ENCODE measurements at regions not wholly inside any gene's neighbourhood (a gene's known extent, or its start where the extent isn't known, plus 50 kb on each side); places are given as distances from the start of the nearest gene placed in this dataset.

GRCh38 chr9:108181441-108181840, 674.3 kb downstream of the ACTL7B start:
- TF ChIP-seq EZH2 (IDR thresholded peaks at IDR 0.05; ENCODE audit: borderline replicate concordance, low read length) (no peak), CTCF (IDR thresholded peaks at IDR 0.05; ENCODE audit: low read length) (no peak)
- Histone ChIP-seq H3K4me1 (ENCODE audit: insufficient read depth, low read length, severe bottlenecking) (no peaks in the 10 kb centered on the region), H3K27ac (ENCODE audit: low read depth, low read length, poor library complexity, severe bottlenecking) (no peak overlapping the region), H3F3A (ENCODE audit: insufficient read depth, low read length) (no peaks in the 10 kb centered on the region), H3K9me3 (ENCODE audit: low read length) (no peaks in the 10 kb centered on the region), H3K36me3 (ENCODE audit: insufficient read depth, low read length) (no peaks in the 10 kb centered on the region), H3K27me3 (ENCODE audit: insufficient read depth, low read length) (no peaks in the 10 kb centered on the region), H3K9me2 (ENCODE audit: low read depth, low read length) (no peaks in the 10 kb centered on the region), H3K4me3 (ENCODE audit: low read depth, low read length, poor library complexity, severe bottlenecking) (no peak overlapping the region), H4K20me1 (ENCODE audit: insufficient read depth, low read length) (no peaks in the 10 kb centered on the region), H2AFZ (ENCODE audit: low read length) (no peak overlapping the region), H3K79me2 (ENCODE audit: insufficient read depth, low read length) (no peaks in the 10 kb centered on the region), H3K4me2 (ENCODE audit: low read length) (no peak overlapping the region), H3K9ac (ENCODE audit: low read length) (no peak overlapping the region)

- H3K4me3 ChIP-seq (ENCODE audit: low read depth, low read length, poor library complexity, severe bottlenecking) = no peak overlapping the region
- no peak for TF ChIP-seq CTCF (IDR thresholded peaks at IDR 0.05; ENCODE audit: low read length)
- TF ChIP-seq EZH2 (IDR thresholded peaks at IDR 0.05; ENCODE audit: borderline replicate concordance, low read length) = no peak
- H3K9ac ChIP-seq (ENCODE audit: low read length) = no peak overlapping the region
- no peak overlapping the region for H3K27ac ChIP-seq (ENCODE audit: low read depth, low read length, poor library complexity, severe bottlenecking)
- no peaks in the 10 kb centered on the region for H3F3A ChIP-seq (ENCODE audit: insufficient read depth, low read length)
- no peaks in the 10 kb centered on the region for H3K4me1 ChIP-seq (ENCODE audit: insufficient read depth, low read length, severe bottlenecking)
- H3K9me2 ChIP-seq (ENCODE audit: low read depth, low read length) = no peaks in the 10 kb centered on the region
- H4K20me1 ChIP-seq (ENCODE audit: insufficient read depth, low read length) = no peaks in the 10 kb centered on the region
- no peaks in the 10 kb centered on the region for H3K79me2 ChIP-seq (ENCODE audit: insufficient read depth, low read length)
- H3K36me3 ChIP-seq (ENCODE audit: insufficient read depth, low read length) = no peaks in the 10 kb centered on the region
- H3K9me3 ChIP-seq (ENCODE audit: low read length) = no peaks in the 10 kb centered on the region
- H3K27me3 ChIP-seq (ENCODE audit: insufficient read depth, low read length) = no peaks in the 10 kb centered on the region
- no peak overlapping the region for H3K4me2 ChIP-seq (ENCODE audit: low read length)
- H2AFZ ChIP-seq (ENCODE audit: low read length) = no peak overlapping the region
Observed at GRCh38 chr9:108180541-108180940, 675.2 kb downstream of the ACTL7B start.

- H3K9me2 ChIP-seq (ENCODE audit: low read depth, low read length) = no peaks in the 10 kb centered on the region
- no peaks in the 10 kb centered on the region for H3K9me3 ChIP-seq (ENCODE audit: low read length)
- no peaks in the 10 kb centered on the region for H3F3A ChIP-seq (ENCODE audit: insufficient read depth, low read length)
- no peak overlapping the region for H3K4me3 ChIP-seq (ENCODE audit: low read depth, low read length, poor library complexity, severe bottlenecking)
- H4K20me1 ChIP-seq (ENCODE audit: insufficient read depth, low read length) = no peaks in the 10 kb centered on the region
- no peaks in the 10 kb centered on the region for H3K36me3 ChIP-seq (ENCODE audit: insufficient read depth, low read length)
- no peaks in the 10 kb centered on the region for H3K79me2 ChIP-seq (ENCODE audit: insufficient read depth, low read length)
- no peak overlapping the region for H3K9ac ChIP-seq (ENCODE audit: low read length)
- H2AFZ ChIP-seq (ENCODE audit: low read length) = no peak overlapping the region
- no peak overlapping the region for H3K4me2 ChIP-seq (ENCODE audit: low read length)
- no peaks in the 10 kb centered on the region for H3K4me1 ChIP-seq (ENCODE audit: insufficient read depth, low read length, severe bottlenecking)
- H3K27ac ChIP-seq (ENCODE audit: low read depth, low read length, poor library complexity, severe bottlenecking) = no peak overlapping the region
- no peaks in the 10 kb centered on the region for H3K27me3 ChIP-seq (ENCODE audit: insufficient read depth, low read length)
- no peak for TF ChIP-seq CTCF (IDR thresholded peaks at IDR 0.05; ENCODE audit: low read length)
- no peak for TF ChIP-seq EZH2 (IDR thresholded peaks at IDR 0.05; ENCODE audit: borderline replicate concordance, low read length)
Observed at GRCh38 chr9:108178318-108178717, 677.5 kb downstream of the ACTL7B start.

All from OCI-LY1 (cell line).